ENCODE measurements at regions not wholly inside any gene's neighbourhood (a gene's known extent, or its start where the extent isn't known, plus 50 kb on each side); places are given as distances from the start of the nearest gene placed in this dataset.

- TF ChIP-seq MXI1 (conservative IDR thresholded peaks at IDR 0.05; ENCODE audit: poor library complexity, severe bottlenecking) (no peak), CTCF (IDR thresholded peaks at IDR 0.05; ENCODE audit: poor library complexity, severe bottlenecking) (no peak), POLR2AphosphoS5 (IDR thresholded peaks at IDR 0.05) (no peak), EP300 (conservative IDR thresholded peaks at IDR 0.05; ENCODE audit: poor library complexity, severe bottlenecking) (no peak), EZH2 (IDR thresholded peaks at IDR 0.05; ENCODE audit: borderline replicate concordance, insufficient read depth, low read length, poor library complexity, severe bottlenecking) (no peak), REST (IDR thresholded peaks at IDR 0.05; ENCODE audit: borderline replicate concordance) (no peak), SMC3 (conservative IDR thresholded peaks at IDR 0.05; ENCODE audit: poor library complexity) (no peak), TAF1 (IDR thresholded peaks at IDR 0.05; ENCODE audit: low read depth) (no peak), RAD21 (conservative IDR thresholded peaks at IDR 0.05) (no peak)
Observed at GRCh38 chr5:56598941-56599340, 216.4 kb upstream of the MAP3K1 start.
